Mammary epithelial cell (primary cell): ENCODE measurements at regions not wholly inside any gene's neighbourhood (a gene's known extent, or its start where the extent isn't known, plus 50 kb on each side); places are given as distances from the start of the nearest gene placed in this dataset.

ENCODE experiments used
- CTCF ChIP-seq, 2 donors: IDR thresholded peaks in 1 of 2; conservative IDR thresholded peaks in 1 of 2; 2 replicates each; pipeline ENCODE4 v1.5.1; 2011 to 2012; ENCODE audit warnings: inconsistent platforms in 2 of 2, low read length in 2 of 2, mild to moderate bottlenecking in 2 of 2, control low read depth in 1 of 2, low read depth in 1 of 2; ENCODE audit not compliant: insufficient read depth in 1 of 2; ENCODE audit errors: extremely low read depth in 1 of 2
- EZH2 ChIP-seq: IDR thresholded peaks from 2 replicates; pipeline ENCODE4 v1.6.1; 2012; ENCODE audit warnings: low read length, inconsistent platforms, borderline replicate concordance

- TF ChIP-seq CTCF (conservative IDR thresholded peaks at IDR 0.05 in 1 of 2, IDR thresholded peaks at IDR 0.05 in 1 of 2; ENCODE audit: extremely low read depth in 1 of 2, insufficient read depth in 1 of 2, low read depth in 1 of 2, low read length in 2 of 2) (no peak), EZH2 (no peak)
Observed at GRCh38 chr6:145262771-145263170, 472.5 kb downstream of the EPM2A start.
